ENCODE measurements at regions not wholly inside any gene's neighbourhood (a gene's known extent, or its start where the extent isn't known, plus 50 kb on each side); places are given as distances from the start of the nearest gene placed in this dataset.

GRCh38 chr17:79463421-79464317, 147.2 kb downstream of the RBFOX3 start:
- ChIA-PET CTCF (no interaction called here), POLR2A (no interaction called here)
- TF ChIP-seq ELF4 (IDR thresholded peaks at IDR 0.05) (no peak), FOXA1 (IDR thresholded peaks at IDR 0.05) (no peak), SP1 (IDR thresholded peaks at IDR 0.05) (no peak), FOXM1 (IDR thresholded peaks at IDR 0.05; ENCODE audit: borderline replicate concordance) (no peak), HDGF (IDR thresholded peaks at IDR 0.05; ENCODE audit: borderline replicate concordance) (no peak), TARDBP (IDR thresholded peaks at IDR 0.05) (no peak), ARNT (IDR thresholded peaks at IDR 0.05) (no peak), LEF1 (IDR thresholded peaks at IDR 0.05; ENCODE audit: borderline replicate concordance) (no peak), L3MBTL2 (conservative IDR thresholded peaks at IDR 0.05) (no peak), NFRKB (IDR thresholded peaks at IDR 0.05) (no peak), BHLHE40 (IDR thresholded peaks at IDR 0.05; ENCODE audit: borderline replicate concordance) (no peak), FOXK2 (IDR thresholded peaks at IDR 0.05) (no peak), PKNOX1 (IDR thresholded peaks at IDR 0.05) (no peak), CTBP1 (IDR thresholded peaks at IDR 0.05; ENCODE audit: borderline replicate concordance) (no peak), SUZ12 (IDR thresholded peaks at IDR 0.05) (no peak), ZNF384 (IDR thresholded peaks at IDR 0.05) (no peak)
- no peak for DNase-seq (ENCODE audit: extremely low spot score)

GRCh38 chr17:79461041-79461440, 149.8 kb downstream of the RBFOX3 start:
- ChIA-PET CTCF (no interaction called here), POLR2A (no interaction called here)
- DNase-seq (ENCODE audit: extremely low spot score), result no peak
- TF ChIP-seq BHLHE40 (IDR thresholded peaks at IDR 0.05; ENCODE audit: borderline replicate concordance) (no peak), FOXA1 (IDR thresholded peaks at IDR 0.05) (no peak), SUZ12 (IDR thresholded peaks at IDR 0.05) (no peak), ELF4 (IDR thresholded peaks at IDR 0.05) (no peak), ARNT (IDR thresholded peaks at IDR 0.05) (no peak), HDGF (IDR thresholded peaks at IDR 0.05; ENCODE audit: borderline replicate concordance) (no peak), CTBP1 (IDR thresholded peaks at IDR 0.05; ENCODE audit: borderline replicate concordance) (no peak)

- ChIA-PET CTCF (no interaction called here), POLR2A (no interaction called here)
- no peak for DNase-seq (ENCODE audit: extremely low spot score)
- TF ChIP-seq TARDBP (IDR thresholded peaks at IDR 0.05) (no peak), L3MBTL2 (conservative IDR thresholded peaks at IDR 0.05) (no peak), CTBP1 (IDR thresholded peaks at IDR 0.05; ENCODE audit: borderline replicate concordance) (no peak), FOXK2 (IDR thresholded peaks at IDR 0.05) (no peak), SUZ12 (IDR thresholded peaks at IDR 0.05) (no peak), FOXM1 (IDR thresholded peaks at IDR 0.05; ENCODE audit: borderline replicate concordance) (no peak), ELF4 (IDR thresholded peaks at IDR 0.05) (no peak), NFRKB (IDR thresholded peaks at IDR 0.05) (no peak), HDGF (IDR thresholded peaks at IDR 0.05; ENCODE audit: borderline replicate concordance) (no peak), ARNT (IDR thresholded peaks at IDR 0.05) (no peak), SP1 (IDR thresholded peaks at IDR 0.05) (no peak), LEF1 (IDR thresholded peaks at IDR 0.05; ENCODE audit: borderline replicate concordance) (no peak), BHLHE40 (IDR thresholded peaks at IDR 0.05; ENCODE audit: borderline replicate concordance) (no peak), PKNOX1 (IDR thresholded peaks at IDR 0.05) (no peak), ZNF384 (IDR thresholded peaks at IDR 0.05) (no peak), FOXA1 (IDR thresholded peaks at IDR 0.05) (no peak)
Measured at GRCh38 chr17:79459846-79460245, 151.0 kb downstream of the RBFOX3 start.

GRCh38 chr17:79459003-79459655, 151.7 kb downstream of the RBFOX3 start:
- DNase-seq (ENCODE audit: extremely low spot score), result no peak
- ChIA-PET POLR2A (no interaction called here), CTCF (interaction anchor here (0.6 kb wide), 1 partner anchor 28 kb away, joined by 5 read pairs; no protein-coding TSS in a partner anchor)
- TF ChIP-seq FOXM1 (IDR thresholded peaks at IDR 0.05; ENCODE audit: borderline replicate concordance) (no peak), SP1 (IDR thresholded peaks at IDR 0.05) (no peak), ARNT (IDR thresholded peaks at IDR 0.05) (no peak), LEF1 (IDR thresholded peaks at IDR 0.05; ENCODE audit: borderline replicate concordance) (no peak), BHLHE40 (IDR thresholded peaks at IDR 0.05; ENCODE audit: borderline replicate concordance) (no peak), TARDBP (IDR thresholded peaks at IDR 0.05) (no peak), L3MBTL2 (conservative IDR thresholded peaks at IDR 0.05) (no peak), NFRKB (IDR thresholded peaks at IDR 0.05) (no peak), CTBP1 (IDR thresholded peaks at IDR 0.05; ENCODE audit: borderline replicate concordance) (no peak), ELF4 (IDR thresholded peaks at IDR 0.05) (no peak), PKNOX1 (IDR thresholded peaks at IDR 0.05) (no peak), FOXK2 (IDR thresholded peaks at IDR 0.05) (no peak), ZNF384 (IDR thresholded peaks at IDR 0.05) (no peak), HDGF (IDR thresholded peaks at IDR 0.05; ENCODE audit: borderline replicate concordance) (no peak), SUZ12 (IDR thresholded peaks at IDR 0.05) (no peak), FOXA1 (IDR thresholded peaks at IDR 0.05) (no peak)

GRCh38 chr17:79458356-79458755, 152.5 kb downstream of the RBFOX3 start:
- no peak for DNase-seq (ENCODE audit: extremely low spot score)
- ChIA-PET CTCF (interaction anchor here (0.6 kb wide), 1 partner anchor 28 kb away, joined by 5 read pairs; no protein-coding TSS in a partner anchor), POLR2A (no interaction called here)
- TF ChIP-seq LEF1 (IDR thresholded peaks at IDR 0.05; ENCODE audit: borderline replicate concordance) (no peak), FOXA1 (IDR thresholded peaks at IDR 0.05) (no peak), FOXM1 (IDR thresholded peaks at IDR 0.05; ENCODE audit: borderline replicate concordance) (no peak)
